Endothelial cell of umbilical vein (primary cell): ENCODE measurements at regions not wholly inside any gene's neighbourhood (a gene's known extent, or its start where the extent isn't known, plus 50 kb on each side); places are given as distances from the start of the nearest gene placed in this dataset.

ENCODE experiments used
- JUN ChIP-seq: IDR thresholded peaks from 2 replicates; pipeline ENCODE4 v1.6.1; 2011; ENCODE audit warnings: borderline replicate concordance, low read depth; ENCODE audit not compliant: insufficient read length, insufficient read depth
- MYC ChIP-seq: IDR thresholded peaks from one replicate; pipeline ENCODE4 v1.6.1; 2011; ENCODE audit warnings: mild to moderate bottlenecking, low read depth, low read length
- POLR2A ChIP-seq: IDR thresholded peaks from 2 replicates; pipeline ENCODE4 v1.6.1; 2012; ENCODE audit warnings: low read depth, mild to moderate bottlenecking, control low read depth, low read length
- POLR2AphosphoS5 ChIP-seq: IDR thresholded peaks from 2 replicates; pipeline ENCODE4 v1.6.1; 2012; ENCODE audit warnings: low read depth, mild to moderate bottlenecking, control low read depth, low read length, moderate library complexity; ENCODE audit not compliant: insufficient read depth
- TF ChIP-seq, protein P1 (sequence below), 2 donors: IDR thresholded peaks; 1 replicate in 1 of 2; 2 replicates in 1 of 2; pipeline ENCODE4 v1.5.1; 2011; ENCODE audit warnings: low read length in 2 of 2, mild to moderate bottlenecking in 2 of 2, moderate library complexity in 2 of 2, control low read depth in 1 of 2, inconsistent platforms in 1 of 2, low read depth in 1 of 2; ENCODE audit not compliant: insufficient read depth in 1 of 2; ENCODE audit errors: extremely low read depth in 1 of 2
- TF ChIP-seq, protein P2 (sequence below): IDR thresholded peaks from 2 replicates; pipeline ENCODE4 v1.6.1; 2011; ENCODE audit not compliant: insufficient read depth, insufficient read length

DNA sequence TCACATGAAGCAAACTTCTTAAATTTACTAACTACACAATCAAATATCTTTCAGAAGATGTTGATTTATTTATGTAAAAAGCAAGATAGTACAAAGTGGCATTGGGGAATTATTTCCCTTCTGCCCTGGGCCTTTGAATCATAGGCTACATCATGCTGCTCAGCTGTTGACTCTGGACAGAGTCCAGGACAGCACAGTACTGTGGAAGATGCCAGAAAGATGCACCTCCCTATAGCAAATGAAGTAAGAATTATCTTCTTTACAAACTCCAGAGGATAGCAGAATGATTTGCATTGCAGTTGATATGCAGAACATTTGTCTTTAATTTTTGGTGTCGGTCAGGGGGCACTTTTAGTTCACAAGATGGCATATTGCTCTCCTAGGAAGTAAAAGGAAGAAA, 1354.5 kb upstream of the ZEB2 start:
- TF ChIP-seq, protein P1, sequence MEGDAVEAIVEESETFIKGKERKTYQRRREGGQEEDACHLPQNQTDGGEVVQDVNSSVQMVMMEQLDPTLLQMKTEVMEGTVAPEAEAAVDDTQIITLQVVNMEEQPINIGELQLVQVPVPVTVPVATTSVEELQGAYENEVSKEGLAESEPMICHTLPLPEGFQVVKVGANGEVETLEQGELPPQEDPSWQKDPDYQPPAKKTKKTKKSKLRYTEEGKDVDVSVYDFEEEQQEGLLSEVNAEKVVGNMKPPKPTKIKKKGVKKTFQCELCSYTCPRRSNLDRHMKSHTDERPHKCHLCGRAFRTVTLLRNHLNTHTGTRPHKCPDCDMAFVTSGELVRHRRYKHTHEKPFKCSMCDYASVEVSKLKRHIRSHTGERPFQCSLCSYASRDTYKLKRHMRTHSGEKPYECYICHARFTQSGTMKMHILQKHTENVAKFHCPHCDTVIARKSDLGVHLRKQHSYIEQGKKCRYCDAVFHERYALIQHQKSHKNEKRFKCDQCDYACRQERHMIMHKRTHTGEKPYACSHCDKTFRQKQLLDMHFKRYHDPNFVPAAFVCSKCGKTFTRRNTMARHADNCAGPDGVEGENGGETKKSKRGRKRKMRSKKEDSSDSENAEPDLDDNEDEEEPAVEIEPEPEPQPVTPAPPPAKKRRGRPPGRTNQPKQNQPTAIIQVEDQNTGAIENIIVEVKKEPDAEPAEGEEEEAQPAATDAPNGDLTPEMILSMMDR (IDR thresholded peaks at IDR 0.05; ENCODE audit: extremely low read depth in 1 of 2, insufficient read depth in 1 of 2, low read depth in 1 of 2, low read length in 2 of 2) = no peak
- TF ChIP-seq, protein P2, sequence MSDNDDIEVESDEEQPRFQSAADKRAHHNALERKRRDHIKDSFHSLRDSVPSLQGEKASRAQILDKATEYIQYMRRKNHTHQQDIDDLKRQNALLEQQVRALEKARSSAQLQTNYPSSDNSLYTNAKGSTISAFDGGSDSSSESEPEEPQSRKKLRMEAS = no peak
- TF ChIP-seq POLR2A (no peak), POLR2AphosphoS5 (no peak), JUN (no peak), MYC (no peak)
